GM12873 (cell line): ENCODE measurements at regions not wholly inside any gene's neighbourhood (a gene's known extent, or its start where the extent isn't known, plus 50 kb on each side); places are given as distances from the start of the nearest gene placed in this dataset.

Experiments
- CTCF ChIP-seq: IDR thresholded peaks from 2 replicates; pipeline ENCODE4 v1.5.1; 2012; ENCODE audit warnings: low read depth, mild to moderate bottlenecking, moderate library complexity, low read length, control low read depth; ENCODE audit not compliant: insufficient read depth; ENCODE audit errors: missing control alignments

GRCh38 chr15:35991386-35991785 is 445.4 kb upstream of the DPH6 start:
- TF ChIP-seq CTCF: no peak

DNA sequence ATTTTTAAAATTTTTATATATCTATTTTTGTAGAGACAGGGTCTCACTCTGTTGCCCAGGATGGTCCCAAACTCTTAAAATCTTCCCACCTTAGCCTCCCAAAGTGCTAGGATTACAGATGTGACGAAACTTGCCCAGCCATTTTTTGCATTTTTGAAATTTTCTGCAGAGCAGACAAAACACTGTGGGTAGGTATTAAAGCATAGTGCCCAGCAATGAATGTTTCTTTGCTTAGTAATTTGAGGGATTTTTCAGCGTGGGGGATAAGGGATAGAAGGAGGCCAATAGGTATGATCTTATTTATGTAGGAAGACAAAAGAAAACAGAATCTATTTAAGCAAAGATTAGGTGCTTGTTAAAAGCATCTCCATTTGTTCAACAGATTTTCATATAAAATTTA is 446.8 kb upstream of the DPH6 start:
- TF ChIP-seq CTCF: no peak

- TF ChIP-seq CTCF: no peak
Measured at GRCh38 chr15:35993196-35993595, 447.2 kb upstream of the DPH6 start.

DNA sequence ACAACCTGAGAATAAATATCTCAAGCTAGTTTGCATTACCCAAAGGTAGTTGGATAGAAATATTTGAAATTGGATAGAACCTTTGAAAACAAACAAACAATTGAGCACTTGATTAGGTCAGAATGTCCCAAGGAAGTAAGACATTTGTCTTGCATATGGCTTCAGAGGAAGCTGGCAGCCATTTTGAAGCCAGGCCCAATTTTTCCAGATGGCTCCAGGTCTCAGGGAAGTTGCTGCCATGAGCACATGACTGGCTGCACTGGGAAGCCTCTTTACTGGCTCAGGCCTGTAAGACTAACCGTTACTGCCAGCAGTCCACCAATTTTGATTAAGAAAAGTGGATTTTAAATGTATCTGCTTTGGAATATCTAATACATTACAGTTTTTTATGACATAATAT is 448.9 kb upstream of the DPH6 start:
- TF ChIP-seq CTCF: no peak

DNA sequence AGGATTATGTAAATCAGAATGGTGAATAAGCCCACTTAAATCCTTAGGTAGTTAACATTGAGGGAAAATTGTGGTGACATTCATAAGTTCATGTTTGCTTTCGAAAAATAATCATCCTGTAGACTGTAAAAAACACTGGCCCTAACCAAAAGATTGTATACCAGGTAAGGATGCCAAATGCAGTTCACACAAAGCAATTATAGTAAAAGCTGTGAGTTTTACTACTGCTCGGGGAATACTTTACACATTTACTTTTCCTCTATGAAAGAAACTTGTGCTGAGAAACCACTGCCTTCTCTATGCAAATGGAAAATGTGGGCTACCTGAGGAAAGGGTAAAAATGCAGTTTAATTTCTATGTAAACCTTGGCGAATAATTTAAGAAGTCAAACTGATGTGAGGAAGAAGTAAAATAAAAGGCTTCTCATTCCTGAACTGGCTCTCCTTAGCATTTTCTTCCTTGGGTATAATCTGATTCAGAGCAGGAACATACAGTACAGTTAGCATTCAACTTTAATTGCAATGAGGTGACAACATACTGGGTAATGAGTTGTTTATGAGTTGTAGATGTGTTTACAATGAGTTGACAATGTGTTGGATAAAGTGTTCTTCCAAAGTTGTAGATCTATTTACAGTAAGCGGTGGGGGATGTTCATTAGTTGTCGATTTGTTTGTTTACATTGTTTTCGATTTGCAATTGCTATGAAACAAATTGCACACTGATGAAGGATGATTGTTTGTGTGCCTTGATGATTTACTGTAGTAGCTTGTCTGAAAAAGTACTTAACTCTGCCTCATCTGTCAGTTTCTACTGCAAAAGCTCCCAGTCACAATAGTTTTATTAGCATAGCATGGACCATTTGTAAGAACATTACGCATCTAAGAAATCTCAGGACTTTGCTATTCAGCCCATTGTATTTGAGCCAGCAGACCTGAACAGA is 453.0 kb upstream of the DPH6 start:
- TF ChIP-seq CTCF: no peak

- no peak for TF ChIP-seq CTCF
Measured at GRCh38 chr15:36004891-36005490, 459.0 kb upstream of the DPH6 start.

- no peak for TF ChIP-seq CTCF
Measured at GRCh38 chr15:36005542-36005941, 459.6 kb upstream of the DPH6 start.
